ENCODE measurements at regions not wholly inside any gene's neighbourhood (a gene's known extent, or its start where the extent isn't known, plus 50 kb on each side); places are given as distances from the start of the nearest gene placed in this dataset.
A peak's percentile ranks its signal among the peaks of the same experiment; 100 is the strongest.
"Not testable (repeated sequence)": the region's sequence is repeated elsewhere in the genome, so short reads cannot be mapped to it uniquely, and the experiment has no call there.

- DNase-seq = no peak
Measured at GRCh38 chr4:183374950-183375555, 52.8 kb upstream of the CLDN24 start.

- DNase-seq = no peak
Measured at GRCh38 chr4:183376381-183376780, 54.2 kb upstream of the CLDN24 start.

GRCh38 chr4:183377491-183377890, 55.3 kb upstream of the CLDN24 start:
- DNase-seq = no peak

GRCh38 chr4:183378347-183378746, 56.1 kb upstream of the CLDN24 start:
- not testable (repeated sequence) for DNase-seq

GRCh38 chr4:183380901-183381300, 58.7 kb upstream of the CLDN24 start:
- no peak for DNase-seq

- DNase-seq = no peak
Measured at GRCh38 chr4:183383606-183384005, 60.8 kb upstream of the CDKN2AIP start.

- no peak for DNase-seq
Measured at GRCh38 chr4:183384516-183384915, 59.9 kb upstream of the CDKN2AIP start.

- no peak for DNase-seq
Measured at GRCh38 chr4:183384983-183385382, 59.5 kb upstream of the CDKN2AIP start.

GRCh38 chr4:183388021-183388420, 56.4 kb upstream of the CDKN2AIP start:
- DNase-seq = no peak

GRCh38 chr4:183388777-183389176, 55.7 kb upstream of the CDKN2AIP start:
- no peak for DNase-seq

GRCh38 chr4:183390374-183390773, 54.1 kb upstream of the CDKN2AIP start:
- DNase-seq = no peak

GRCh38 chr4:183391204-183391603, 53.2 kb upstream of the CDKN2AIP start:
- DNase-seq = peak; percentile 49

GRCh38 chr4:183392377-183392776, 52.1 kb upstream of the CDKN2AIP start:
- peak; percentile 82 for DNase-seq

GRCh38 chr4:183393446-183393845, 51.0 kb upstream of the CDKN2AIP start:
- no peak for DNase-seq

GRCh38 chr4:183394166-183394951, 50.1 kb upstream of the CDKN2AIP start:
- no peak for DNase-seq
